Pancreas (tissue), 10 donors: ENCODE measurements at regions not wholly inside any gene's neighbourhood (a gene's known extent, or its start where the extent isn't known, plus 50 kb on each side); places are given as distances from the start of the nearest gene placed in this dataset.

Experiments
- ATAC-seq, 4 donors: fragments of 200-7000 bp; cut with Tn5 transposase; one replicate each; pipeline versions ENCODE4 v1.8.0 to v1.9.1; 2020; ENCODE audit warnings: mild to moderate bottlenecking in 4 of 4, moderate library complexity in 4 of 4
- DNase-seq, 6 donors: peaks; one replicate each; pipeline ENCODE4 v3.0.0-alpha.2; 2020
- FAIRE-seq: peaks from 2 replicates; lab custom pipeline; 2012; peaks lifted over from hg19 to GRCh38; lab: Jason Lieb, UNC
- H3K27ac ChIP-seq, 4 donors: fragments of 200-600 bp; sonication (generic); 1 replicate in 3 of 4; 2 replicates in 1 of 4; pipeline versions ENCODE4 v1.5.0 to v1.8.0; 2020
- H3K27me3 ChIP-seq, 4 donors: fragments of 200-600 bp; one replicate each; pipeline ENCODE4 v1.8.0; 2021
- H3K36me3 ChIP-seq, 3 donors: fragments of 200-600 bp; sonication (generic) in 1 of 3; one replicate each; pipeline versions ENCODE4 v1.5.0 to v1.8.0; 2020 to 2021
- H3K4me1 ChIP-seq, 3 donors: fragments of 200-600 bp; one replicate each; pipeline ENCODE4 v1.8.0; 2021
- H3K4me3 ChIP-seq, 4 donors: fragments of 200-600 bp; sonication (generic) in 2 of 4; one replicate each; pipeline versions ENCODE4 v1.5.0 to v1.8.0; 2020 to 2021
- H3K9me3 ChIP-seq, 4 donors: fragments of 200-600 bp; one replicate each; pipeline ENCODE4 v1.8.0; 2021
- WGBS, 2 donors: extraction: QIAGEN DNeasy Blood & Tissue Kit; methylation state at CpG; one replicate each; pipeline ENCODE4 v1.1.7; 2013; 5-methylcytosine and 5-hydroxymethylcytosine counted together
- intact Hi-C, 3 donors: fragments of 100-400 bp; cut with DNase I; formaldehyde crosslinking; loops; one replicate each; pipeline versions ENCODE4 v1.11.1 to v1.14.2; 2022
- TF ChIP-seq, protein P1 (sequence below), 4 donors: fragments of 200-600 bp; sonication (generic) in 3 of 4; IDR thresholded peaks; one replicate each; pipeline versions ENCODE4 v1.5.0 to v1.8.0; 2021; ENCODE audit warnings: antibody characterized with exemption in 4 of 4
- donor health status: healthy with polysubstance abuse.
- donor health status: DM: no; HTN: no; CAD: no; lungs with moderate emphysema.
- donor health status: DM: no; HTN: no; CAD: no.
- donor health status: control.
- donor health status: control.
- donor health status: Bipolar disorder and iron deficiency.
- donor health status: DM: yes; HTN: yes; CAD: no.
- donor health status: DM: no; HTN: no; CAD: no.
- donor health status: DM: no; HTN: no; CAD: no.
- donor health status: DM: yes; HTN: yes; CAD: no.

DNA sequence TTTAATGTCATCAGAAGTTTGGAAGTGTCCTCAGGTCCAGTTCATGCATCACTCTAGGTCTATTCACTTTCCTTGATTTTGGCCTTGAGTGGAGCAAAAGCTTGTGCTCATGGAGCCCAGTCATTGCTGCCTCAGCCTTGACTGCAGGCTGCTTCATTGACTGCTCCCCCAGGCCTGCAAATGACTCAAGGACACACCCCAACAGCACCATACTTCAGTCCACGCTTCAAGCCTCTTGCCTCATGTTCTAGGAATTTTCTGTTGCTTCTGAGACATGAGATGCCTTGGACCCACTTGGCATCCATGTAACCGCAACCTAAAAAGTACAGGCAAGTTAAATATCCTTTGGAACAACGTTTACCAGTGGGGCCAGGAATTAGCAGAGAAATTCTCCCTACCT lies 193.7 kb downstream of the PIK3R1 start:
- H3K27ac ChIP-seq, result no peak overlapping the region
- TF ChIP-seq, protein P1, sequence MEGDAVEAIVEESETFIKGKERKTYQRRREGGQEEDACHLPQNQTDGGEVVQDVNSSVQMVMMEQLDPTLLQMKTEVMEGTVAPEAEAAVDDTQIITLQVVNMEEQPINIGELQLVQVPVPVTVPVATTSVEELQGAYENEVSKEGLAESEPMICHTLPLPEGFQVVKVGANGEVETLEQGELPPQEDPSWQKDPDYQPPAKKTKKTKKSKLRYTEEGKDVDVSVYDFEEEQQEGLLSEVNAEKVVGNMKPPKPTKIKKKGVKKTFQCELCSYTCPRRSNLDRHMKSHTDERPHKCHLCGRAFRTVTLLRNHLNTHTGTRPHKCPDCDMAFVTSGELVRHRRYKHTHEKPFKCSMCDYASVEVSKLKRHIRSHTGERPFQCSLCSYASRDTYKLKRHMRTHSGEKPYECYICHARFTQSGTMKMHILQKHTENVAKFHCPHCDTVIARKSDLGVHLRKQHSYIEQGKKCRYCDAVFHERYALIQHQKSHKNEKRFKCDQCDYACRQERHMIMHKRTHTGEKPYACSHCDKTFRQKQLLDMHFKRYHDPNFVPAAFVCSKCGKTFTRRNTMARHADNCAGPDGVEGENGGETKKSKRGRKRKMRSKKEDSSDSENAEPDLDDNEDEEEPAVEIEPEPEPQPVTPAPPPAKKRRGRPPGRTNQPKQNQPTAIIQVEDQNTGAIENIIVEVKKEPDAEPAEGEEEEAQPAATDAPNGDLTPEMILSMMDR (IDR thresholded peaks at IDR 0.05), result no peak
- no peaks in the 10 kb centered on the region for H3K4me1 ChIP-seq
- H3K9me3 ChIP-seq, result no peaks in the 10 kb centered on the region
- ATAC-seq, result no peak
- H3K36me3 ChIP-seq, result no peaks in the 10 kb centered on the region
- 77 to 87% methylated on average over 3 of the region's 3 CpGs for WGBS, 2 donors
- H3K27me3 ChIP-seq, result no peaks in the 10 kb centered on the region
- intact Hi-C loops, result no loop called here
- no peak for DNase-seq
- H3K4me3 ChIP-seq, result no peak overlapping the region
- FAIRE-seq, result no peak

DNA sequence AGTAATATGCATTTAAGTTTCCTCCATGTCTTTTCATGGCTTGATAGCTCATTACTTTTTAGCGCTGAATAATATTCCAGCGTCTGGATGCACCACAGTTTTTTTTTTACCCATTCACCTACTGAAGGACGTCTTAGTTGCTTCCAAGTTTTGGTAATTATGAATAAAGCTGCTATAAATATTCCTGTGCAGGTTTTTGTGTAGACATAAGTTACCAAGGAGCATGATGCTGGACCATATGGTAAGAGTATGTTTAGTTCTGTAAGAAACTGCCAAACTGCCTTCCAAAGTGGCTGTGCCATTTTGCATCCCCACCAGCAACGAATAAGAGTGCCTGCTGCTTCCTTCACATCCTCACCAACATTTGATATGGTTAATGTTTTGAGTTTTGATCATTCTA lies 195.6 kb downstream of the PIK3R1 start:
- no peak for DNase-seq
- no peak overlapping the region for H3K27ac ChIP-seq
- 73 to 80% methylated on average over 4 of the region's 4 CpGs for WGBS, 2 donors
- no peak for ATAC-seq
- TF ChIP-seq, protein P1 (IDR thresholded peaks at IDR 0.05), result no peak
- no peaks in the 10 kb centered on the region for H3K4me1 ChIP-seq
- no peak overlapping the region for H3K4me3 ChIP-seq
- intact Hi-C loops, result no loop called here
- H3K36me3 ChIP-seq, result no peaks in the 10 kb centered on the region
- no peaks in the 10 kb centered on the region for H3K9me3 ChIP-seq
- H3K27me3 ChIP-seq, result no peaks in the 10 kb centered on the region
- no peak for FAIRE-seq

DNA sequence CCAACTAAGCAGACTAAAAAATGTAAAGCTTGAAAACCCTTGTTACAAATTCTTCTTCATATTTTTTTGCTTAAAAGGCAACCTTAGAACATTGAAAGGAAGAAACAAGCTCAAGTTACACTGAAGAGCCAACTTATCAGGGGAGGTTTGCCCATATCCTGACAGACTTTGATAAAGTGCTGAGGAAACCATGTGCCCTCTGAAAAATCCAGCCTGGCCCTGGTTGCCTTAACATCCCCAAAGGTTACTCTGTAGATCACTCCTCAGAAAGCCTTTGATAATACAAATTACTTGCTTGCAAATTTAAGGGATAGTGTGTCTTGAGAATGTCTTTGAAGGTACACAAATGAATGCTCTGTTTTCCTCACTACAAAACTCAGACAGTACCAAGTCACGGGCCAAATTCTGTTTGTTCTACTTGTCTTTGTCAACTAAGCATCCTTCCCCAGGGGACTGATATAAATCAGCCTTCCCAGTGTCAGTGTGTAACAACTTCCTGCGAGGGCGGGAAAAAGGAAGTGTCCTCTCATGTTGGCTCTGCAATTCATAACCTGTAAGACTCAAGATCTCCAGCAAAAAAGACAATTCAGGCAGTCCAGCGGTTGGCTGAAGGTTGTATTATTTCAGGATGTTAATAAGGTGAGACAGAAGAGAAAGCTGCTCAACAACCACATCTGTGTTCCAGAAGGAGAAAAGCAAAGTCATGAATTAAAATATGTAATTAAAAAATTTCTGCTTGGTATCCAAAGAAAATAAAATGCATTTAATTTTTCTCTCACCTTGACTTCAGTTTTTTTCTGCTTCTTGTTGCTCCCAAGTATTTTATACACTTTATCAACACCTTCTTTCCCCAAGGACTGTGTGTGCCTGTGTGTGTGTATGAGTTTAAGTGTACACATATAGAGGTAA lies 199.9 kb downstream of the PIK3R1 start:
- intact Hi-C loops, result no loop called here
- no peaks in the 10 kb centered on the region for H3K36me3 ChIP-seq
- DNase-seq, result no peak
- no peaks in the 10 kb centered on the region for H3K27me3 ChIP-seq
- WGBS, 2 donors, result 76 to 79% methylated on average over 4 of the region's 4 CpGs
- TF ChIP-seq, protein P1 (IDR thresholded peaks at IDR 0.05), result no peak
- no peak for FAIRE-seq
- no peak overlapping the region for H3K4me3 ChIP-seq
- H3K4me1 ChIP-seq, result peaks cover 0 to 4% (median 0%) of the 10 kb centered on the region in 3 donors
- no peak for ATAC-seq
- no peak overlapping the region for H3K27ac ChIP-seq
- no peaks in the 10 kb centered on the region for H3K9me3 ChIP-seq

DNA sequence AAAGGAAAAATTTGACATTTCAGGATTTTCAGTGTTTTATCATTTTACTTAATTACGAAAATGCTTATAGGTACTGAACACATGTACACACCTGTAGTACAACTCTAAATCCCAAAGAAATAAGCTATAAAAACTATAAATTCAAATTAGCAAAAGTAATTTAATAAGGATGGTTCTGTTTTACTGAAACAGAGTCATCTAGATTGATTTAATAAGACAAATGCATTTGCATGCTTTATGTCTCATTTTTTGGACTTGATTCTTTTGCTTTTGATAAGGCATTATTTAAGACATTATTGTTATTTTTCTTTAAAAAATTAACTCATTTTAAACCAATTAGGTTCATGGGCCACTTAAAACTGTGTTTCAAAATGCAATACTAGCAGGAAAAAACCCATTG lies 201.2 kb downstream of the PIK3R1 start:
- intact Hi-C loops, result no loop called here

More for the DNA sequence above, 201.2 kb downstream of the PIK3R1 start:
- Histone ChIP-seq H3K27me3 (no peaks in the 10 kb centered on the region), H3K27ac (no peak overlapping the region), H3K9me3 (no peaks in the 10 kb centered on the region), H3K36me3 (no peaks in the 10 kb centered on the region), H3K4me1 (peaks cover 0 to 4% (median 0%) of the 10 kb centered on the region in 3 donors), H3K4me3 (no peak overlapping the region)
- TF ChIP-seq, protein P1 (IDR thresholded peaks at IDR 0.05), result no peak
- ATAC-seq (no peak), FAIRE-seq (no peak), DNase-seq (no peak)
- 89 to 93% methylated on average over 1 of the region's 1 CpG for WGBS, 2 donors
